ENCODE measurements at regions not wholly inside any gene's neighbourhood (a gene's known extent, or its start where the extent isn't known, plus 50 kb on each side); places are given as distances from the start of the nearest gene placed in this dataset.

DNA sequence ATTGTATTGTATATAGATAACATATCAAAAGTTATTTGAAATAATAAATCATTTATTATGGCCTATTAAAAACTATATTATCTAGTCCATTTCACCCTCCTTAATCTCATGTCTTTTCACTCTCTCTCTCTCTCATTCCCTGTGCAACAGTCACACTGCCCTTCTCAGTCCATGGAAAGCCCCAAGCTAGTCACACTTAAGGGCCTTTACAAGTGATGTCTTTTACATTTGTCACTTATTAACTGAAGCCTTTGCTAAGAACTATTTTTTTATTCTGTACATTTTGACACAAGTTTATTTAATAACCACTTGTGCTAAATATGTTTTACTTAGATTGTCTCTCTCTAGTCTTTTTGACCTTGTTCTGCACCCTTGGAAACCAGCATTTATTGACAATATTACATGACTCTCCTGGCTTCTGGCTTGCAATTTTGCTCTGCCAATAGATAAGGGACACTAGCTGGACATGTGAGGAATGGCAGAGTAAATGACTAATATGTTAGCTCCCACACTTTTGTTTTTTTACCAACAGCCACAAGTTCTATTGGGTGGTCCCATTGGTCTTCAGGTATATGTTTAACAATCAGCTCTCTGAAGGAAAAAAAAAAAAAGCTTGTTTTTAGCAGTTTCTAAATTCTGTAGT lies 706.8 kb upstream of the POT1 start:
- H3K36me3 Mint-ChIP-seq = no peaks in the 10 kb centered on the region
- H3K9me3 Mint-ChIP-seq = peaks cover 1% of the 10 kb centered on the region
- ATAC-seq (ENCODE audit: low read depth) = no peak
- H3K4me1 Mint-ChIP-seq = no peaks in the 10 kb centered on the region
- no peak for DNase-seq (ENCODE audit: low spot score in 2 of 2)
- H3K27me3 Mint-ChIP-seq = no peaks in the 10 kb centered on the region
- H3K4me3 Mint-ChIP-seq = no peak overlapping the region
- no peak overlapping the region for H3K27ac Mint-ChIP-seq

- no peak overlapping the region for H3K4me3 Mint-ChIP-seq
- peaks cover 13% of the 10 kb centered on the region for H3K9me3 Mint-ChIP-seq
- ATAC-seq (ENCODE audit: low read depth) (no peak), DNase-seq (ENCODE audit: low spot score in 2 of 2) (no peak)
- H3K27ac Mint-ChIP-seq = no peak overlapping the region
- H3K4me1 Mint-ChIP-seq = no peaks in the 10 kb centered on the region
- H3K27me3 Mint-ChIP-seq = no peaks in the 10 kb centered on the region
- H3K36me3 Mint-ChIP-seq = peaks cover 1% of the 10 kb centered on the region
Measured at GRCh38 chr7:125618516-125618915, 688.9 kb upstream of the POT1 start.

DNA sequence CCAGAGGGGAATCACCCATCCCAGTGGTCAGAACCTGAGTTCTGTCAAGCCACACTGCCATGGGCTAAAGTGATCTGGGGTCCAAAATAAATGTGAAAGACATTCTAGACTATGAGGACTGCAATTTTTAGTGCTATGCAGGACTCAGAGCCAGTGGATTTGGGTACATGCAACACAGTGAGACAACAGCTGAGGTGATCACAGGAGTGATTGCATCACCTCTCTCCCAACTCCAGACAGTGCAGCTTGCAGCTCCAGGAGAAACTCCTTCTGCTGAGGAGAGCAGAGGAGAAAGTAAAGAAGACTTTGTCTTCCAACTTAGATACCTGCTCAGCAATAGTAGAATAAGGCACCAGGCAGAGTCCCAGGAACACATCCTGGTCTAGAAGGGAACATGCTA lies 682.0 kb upstream of the POT1 start:
- ATAC-seq (ENCODE audit: low read depth) (no peak), DNase-seq (ENCODE audit: low spot score in 2 of 2) (no peak)
- no peak overlapping the region for H3K27ac Mint-ChIP-seq
- no peak overlapping the region for H3K4me3 Mint-ChIP-seq
- peaks cover 6% of the 10 kb centered on the region for H3K9me3 Mint-ChIP-seq
- no peaks in the 10 kb centered on the region for H3K27me3 Mint-ChIP-seq
- no peaks in the 10 kb centered on the region for H3K4me1 Mint-ChIP-seq
- no peaks in the 10 kb centered on the region for H3K36me3 Mint-ChIP-seq

DNA sequence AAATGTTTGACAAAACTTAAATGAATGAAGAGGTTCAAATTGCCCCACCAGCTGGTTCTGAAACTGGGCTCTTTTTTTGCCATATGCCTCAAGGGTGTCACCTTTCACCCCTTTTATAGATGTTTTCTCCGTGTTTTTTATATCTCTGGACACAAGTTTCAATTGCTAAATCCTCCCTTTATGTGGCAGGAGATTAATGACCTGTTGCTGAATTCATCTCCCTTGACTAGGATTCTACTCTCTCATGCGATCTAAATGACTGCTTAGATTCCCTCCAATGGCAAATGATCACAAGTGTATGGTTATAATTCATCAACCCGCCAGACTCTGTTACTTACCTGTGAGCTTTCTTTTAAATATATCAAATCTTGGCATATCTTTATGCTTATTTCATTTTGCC lies 677.0 kb upstream of the POT1 start:
- H3K36me3 Mint-ChIP-seq = no peaks in the 10 kb centered on the region
- ATAC-seq (ENCODE audit: low read depth) = no peak
- peaks cover 2% of the 10 kb centered on the region for H3K9me3 Mint-ChIP-seq
- DNase-seq (ENCODE audit: low spot score in 2 of 2) = no peak
- no peak overlapping the region for H3K27ac Mint-ChIP-seq
- H3K27me3 Mint-ChIP-seq = no peaks in the 10 kb centered on the region
- H3K4me3 Mint-ChIP-seq = no peak overlapping the region
- no peaks in the 10 kb centered on the region for H3K4me1 Mint-ChIP-seq

- DNase-seq (ENCODE audit: low spot score in 2 of 2) = no peak
Measured at GRCh38 chr7:125605241-125605640, 675.6 kb upstream of the POT1 start.

DNA sequence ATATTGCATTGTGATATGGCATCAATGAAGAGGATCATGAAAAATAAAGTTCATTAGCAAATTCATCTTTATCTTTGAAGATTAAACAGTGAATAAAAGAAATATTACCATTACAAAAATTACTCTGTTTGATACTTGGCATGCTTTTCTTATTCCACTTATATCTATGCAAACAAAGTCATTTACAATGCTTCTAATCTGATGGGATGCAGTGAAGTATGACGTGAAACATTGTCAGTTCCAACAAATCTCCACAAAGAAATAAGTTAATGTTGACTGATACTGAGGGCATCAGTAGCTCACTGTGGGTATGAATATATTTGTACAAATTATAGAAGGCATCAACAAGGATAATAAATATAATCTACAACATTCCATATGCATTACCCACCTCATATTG lies 672.8 kb upstream of the POT1 start:
- no peaks in the 10 kb centered on the region for H3K27me3 Mint-ChIP-seq
- H3K9me3 Mint-ChIP-seq = peaks cover 2% of the 10 kb centered on the region
- no peaks in the 10 kb centered on the region for H3K36me3 Mint-ChIP-seq
- ATAC-seq (ENCODE audit: low read depth) (no peak), DNase-seq (ENCODE audit: low spot score in 2 of 2) (no peak)
- H3K4me3 Mint-ChIP-seq = no peak overlapping the region
- H3K27ac Mint-ChIP-seq = no peak overlapping the region
- no peaks in the 10 kb centered on the region for H3K4me1 Mint-ChIP-seq

More at GRCh38 chr7:125605241-125605640, 675.6 kb upstream of the POT1 start:
- Mint-ChIP-seq H3K9me3 (peaks cover 2% of the 10 kb centered on the region), H3K36me3 (no peaks in the 10 kb centered on the region), H3K27ac (no peak overlapping the region), H3K4me3 (no peak overlapping the region), H3K27me3 (no peaks in the 10 kb centered on the region), H3K4me1 (no peaks in the 10 kb centered on the region)
- no peak for ATAC-seq (ENCODE audit: low read depth)

DNA sequence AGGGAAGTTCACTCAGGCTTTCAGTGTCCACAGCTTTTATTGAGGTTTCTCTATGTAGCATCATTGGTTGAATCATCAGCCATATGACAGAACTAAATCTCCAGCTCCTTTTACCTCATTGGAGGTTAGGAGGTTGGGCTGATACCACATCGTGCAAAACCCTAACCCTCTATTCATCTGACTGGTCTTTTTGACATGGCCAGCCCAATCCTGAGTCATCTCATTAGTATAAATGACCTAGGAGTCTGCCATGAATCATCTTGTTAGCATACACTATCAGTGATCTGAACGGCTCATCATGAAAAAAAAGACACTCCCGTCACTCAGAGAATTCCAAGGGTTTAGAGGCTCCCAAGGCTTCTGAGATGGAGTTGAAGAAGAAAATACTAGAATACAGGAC lies 669.8 kb upstream of the POT1 start:
- Mint-ChIP-seq H3K4me1 (no peaks in the 10 kb centered on the region), H3K9me3 (peaks cover 2% of the 10 kb centered on the region), H3K36me3 (no peaks in the 10 kb centered on the region), H3K4me3 (no peak overlapping the region), H3K27ac (no peak overlapping the region), H3K27me3 (no peaks in the 10 kb centered on the region)
- ATAC-seq (ENCODE audit: low read depth) (no peak), DNase-seq (ENCODE audit: low spot score in 2 of 2) (no peak)

- DNase-seq (ENCODE audit: low spot score in 2 of 2) = no peak
- H3K9me3 Mint-ChIP-seq = peaks cover 3% of the 10 kb centered on the region
- H3K4me1 Mint-ChIP-seq = no peaks in the 10 kb centered on the region
- H3K4me3 Mint-ChIP-seq = no peak overlapping the region
- ATAC-seq (ENCODE audit: low read depth) = no peak
- H3K36me3 Mint-ChIP-seq = no peaks in the 10 kb centered on the region
- no peak overlapping the region for H3K27ac Mint-ChIP-seq
- no peaks in the 10 kb centered on the region for H3K27me3 Mint-ChIP-seq
Measured at GRCh38 chr7:125592331-125592730, 662.7 kb upstream of the POT1 start.

DNA sequence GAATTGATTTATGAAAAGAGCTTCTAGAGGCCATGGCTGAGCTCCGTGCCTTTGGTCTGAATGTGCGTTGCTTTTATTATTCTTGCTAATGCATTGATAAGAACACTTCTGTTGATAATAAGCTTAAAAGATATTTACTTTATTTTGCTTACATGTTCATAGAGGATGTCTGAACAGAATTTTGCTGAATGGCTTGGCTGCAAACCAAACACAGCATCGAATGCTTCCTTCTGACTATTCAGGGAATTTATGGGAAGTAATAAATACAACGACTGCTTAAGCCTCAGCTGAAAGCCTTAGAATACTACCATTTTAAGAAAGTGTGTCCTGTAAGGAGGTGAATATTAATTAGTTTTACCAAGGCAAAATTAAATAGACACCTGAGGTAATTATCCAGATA lies 643.5 kb upstream of the POT1 start:
- H3K9me3 Mint-ChIP-seq = peaks cover 7% of the 10 kb centered on the region
- no peaks in the 10 kb centered on the region for H3K4me1 Mint-ChIP-seq
- no peaks in the 10 kb centered on the region for H3K36me3 Mint-ChIP-seq
- no peak overlapping the region for H3K4me3 Mint-ChIP-seq
- DNase-seq (ENCODE audit: low spot score in 2 of 2) = no peak
- ATAC-seq (ENCODE audit: low read depth) = no peak
- H3K27me3 Mint-ChIP-seq = no peaks in the 10 kb centered on the region
- no peak overlapping the region for H3K27ac Mint-ChIP-seq

DNA sequence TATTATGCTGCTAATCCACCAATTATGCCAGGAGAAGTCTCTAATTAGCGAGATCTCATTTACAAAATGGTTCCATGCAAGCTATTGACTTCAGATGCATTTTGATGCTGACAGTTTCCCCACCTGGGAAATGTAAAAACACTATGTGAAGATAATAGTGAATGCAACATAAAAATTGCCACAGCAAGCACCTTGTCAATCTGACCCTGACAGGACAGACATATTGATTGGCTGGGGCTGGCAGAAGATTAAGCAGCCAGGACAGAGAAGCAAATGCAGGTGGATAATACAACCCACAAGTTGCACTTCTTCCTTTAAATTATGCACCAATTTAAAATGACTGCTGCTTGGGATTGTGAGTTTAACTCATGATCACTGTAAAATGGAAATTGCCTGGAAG lies 642.8 kb upstream of the POT1 start:
- Mint-ChIP-seq H3K9me3 (peaks cover 6% of the 10 kb centered on the region), H3K27ac (no peak overlapping the region), H3K4me1 (no peaks in the 10 kb centered on the region), H3K36me3 (no peaks in the 10 kb centered on the region), H3K4me3 (no peak overlapping the region), H3K27me3 (no peaks in the 10 kb centered on the region)
- DNase-seq (ENCODE audit: low spot score in 2 of 2) (no peak), ATAC-seq (ENCODE audit: low read depth) (no peak)

DNA sequence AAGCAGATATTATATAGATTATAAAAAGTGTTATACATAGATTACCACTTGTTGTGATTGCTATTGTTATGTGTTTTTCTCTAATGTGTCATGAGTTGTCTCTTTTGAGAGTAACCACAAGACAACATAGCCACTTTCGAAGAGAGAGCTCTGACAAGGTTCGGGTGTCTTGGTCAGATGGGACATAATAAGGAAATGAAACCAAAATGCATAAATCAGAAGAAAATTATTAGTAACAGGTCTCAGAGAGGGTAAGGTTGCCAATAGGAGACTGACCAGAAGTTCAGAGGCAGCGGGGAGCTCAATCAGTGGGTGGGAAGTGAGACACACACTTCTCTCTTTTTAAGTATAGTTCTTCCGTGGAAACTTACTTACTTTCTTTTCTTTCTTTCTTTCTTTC lies 639.2 kb upstream of the POT1 start:
- ATAC-seq (ENCODE audit: low read depth) = peak; percentile 85

GRCh38 chr7:125567686-125568085 lies 638.1 kb upstream of the POT1 start:
- ATAC-seq (ENCODE audit: low read depth) = no peak

More for the DNA sequence above, 639.2 kb upstream of the POT1 start:
- Mint-ChIP-seq H3K9me3 (peaks cover 5% of the 10 kb centered on the region), H3K36me3 (no peaks in the 10 kb centered on the region), H3K27me3 (no peaks in the 10 kb centered on the region), H3K4me3 (peak overlapping the region; percentile 38), H3K27ac (no peak overlapping the region), H3K4me1 (no peaks in the 10 kb centered on the region)
- DNase-seq (ENCODE audit: low spot score in 2 of 2) = no peak

DNA sequence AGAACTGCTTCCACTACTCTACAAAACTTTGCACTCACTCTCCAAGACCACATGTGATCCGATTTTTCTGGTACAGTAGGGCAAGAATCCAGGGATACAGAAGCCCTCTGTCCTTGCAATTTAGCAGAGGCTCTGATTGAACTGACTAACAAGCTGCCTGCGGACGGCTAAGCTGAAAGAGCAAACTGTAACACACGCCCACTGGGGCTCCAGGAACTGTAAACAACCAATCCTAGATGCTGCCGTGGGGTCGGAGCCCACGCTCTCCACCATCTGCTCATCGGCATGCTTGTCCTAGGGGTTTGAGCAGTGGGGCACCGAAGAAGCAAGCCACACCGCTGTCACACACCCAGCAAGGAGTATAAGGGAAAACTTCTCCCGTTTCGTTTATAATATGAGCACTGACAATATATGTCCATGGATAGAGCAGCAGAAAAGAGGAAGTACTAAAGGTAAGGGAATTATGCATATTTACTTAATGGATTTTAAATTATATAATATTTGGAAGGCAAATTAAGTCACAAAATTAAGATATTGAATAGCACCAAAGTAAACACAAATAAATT lies 634.4 kb upstream of the POT1 start:
- Mint-ChIP-seq H3K36me3 (no peaks in the 10 kb centered on the region), H3K27me3 (no peaks in the 10 kb centered on the region), H3K4me3 (no peak overlapping the region), H3K27ac (no peak overlapping the region), H3K9me3 (peaks cover 2% of the 10 kb centered on the region), H3K4me1 (no peaks in the 10 kb centered on the region)
- DNase-seq (ENCODE audit: low spot score in 2 of 2) = no peak
- ATAC-seq (ENCODE audit: low read depth) = no peak

More at GRCh38 chr7:125567686-125568085, 638.1 kb upstream of the POT1 start:
- Mint-ChIP-seq H3K9me3 (peaks cover 5% of the 10 kb centered on the region), H3K4me3 (no peak overlapping the region), H3K36me3 (no peaks in the 10 kb centered on the region), H3K4me1 (no peaks in the 10 kb centered on the region), H3K27me3 (no peaks in the 10 kb centered on the region), H3K27ac (no peak overlapping the region)
- no peak for DNase-seq (ENCODE audit: low spot score in 2 of 2)

DNA sequence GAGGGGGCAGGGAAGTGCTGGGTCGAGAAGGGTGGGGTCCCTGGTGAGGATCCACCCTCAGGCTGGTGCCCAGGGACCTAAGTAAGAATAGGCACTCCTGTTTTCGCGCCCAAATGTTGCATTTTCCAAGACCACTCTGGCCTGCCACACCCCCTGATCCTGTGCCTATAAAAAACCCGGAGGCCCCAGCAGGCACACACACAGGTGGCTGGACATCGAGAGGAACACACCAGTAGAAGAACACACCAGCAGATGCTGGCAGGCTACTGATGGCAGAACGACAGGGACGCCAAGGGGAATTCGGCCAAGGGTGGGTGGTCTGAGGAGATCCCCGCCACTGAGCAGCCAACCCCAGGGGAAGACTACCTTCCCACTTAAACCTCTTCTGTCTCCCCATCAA lies 633.9 kb upstream of the POT1 start:
- H3K36me3 Mint-ChIP-seq = no peaks in the 10 kb centered on the region
- H3K27ac Mint-ChIP-seq = no peak overlapping the region
- peaks cover 2% of the 10 kb centered on the region for H3K9me3 Mint-ChIP-seq
- DNase-seq (ENCODE audit: low spot score in 2 of 2) = no peak
- no peak overlapping the region for H3K4me3 Mint-ChIP-seq
- ATAC-seq (ENCODE audit: low read depth) = no peak
- H3K4me1 Mint-ChIP-seq = no peaks in the 10 kb centered on the region
- H3K27me3 Mint-ChIP-seq = no peaks in the 10 kb centered on the region

GRCh38 chr7:125561006-125561405 lies 631.4 kb upstream of the POT1 start:
- DNase-seq (ENCODE audit: low spot score in 2 of 2) (no peak), ATAC-seq (ENCODE audit: low read depth) (no peak)

More at GRCh38 chr7:125561006-125561405, 631.4 kb upstream of the POT1 start:
- Mint-ChIP-seq H3K4me1 (no peaks in the 10 kb centered on the region), H3K4me3 (peak overlapping the region; percentile 37), H3K27me3 (no peaks in the 10 kb centered on the region), H3K9me3 (no peaks in the 10 kb centered on the region), H3K27ac (no peak overlapping the region), H3K36me3 (no peaks in the 10 kb centered on the region)

All from memory B cell (primary cell).